Mesodermal cell (in vitro differentiated cells): ENCODE measurements at regions not wholly inside any gene's neighbourhood (a gene's known extent, or its start where the extent isn't known, plus 50 kb on each side); places are given as distances from the start of the nearest gene placed in this dataset.

Source experiments
- H3K27ac ChIP-seq: 2 replicates; pipeline ENCODE4 v1.7.0; 2013; ENCODE audit warnings: mild to moderate bottlenecking, low read depth, low read length, moderate library complexity; ENCODE audit not compliant: severe bottlenecking
- H3K36me3 ChIP-seq: 2 replicates; pipeline ENCODE4 v1.7.1; 2013; ENCODE audit warnings: mild to moderate bottlenecking, low read length, moderate library complexity; ENCODE audit not compliant: control insufficient read depth, insufficient read depth
- H3K4me1 ChIP-seq: one replicate; pipeline ENCODE4 v1.7.1; 2013; ENCODE audit warnings: mild to moderate bottlenecking, low read length; ENCODE audit not compliant: insufficient read depth, control insufficient read depth, poor library complexity, severe bottlenecking
- H3K4me3 ChIP-seq: 2 replicates; pipeline ENCODE4 v1.7.0; 2013; ENCODE audit warnings: low read length, control low read depth, mild to moderate bottlenecking; ENCODE audit not compliant: insufficient read depth, poor library complexity, severe bottlenecking; ENCODE audit errors: extremely low read depth
- H3K9me3 ChIP-seq: 2 replicates; pipeline ENCODE4 v1.7.1; 2013; ENCODE audit warnings: mild to moderate bottlenecking, low read length, moderate library complexity; ENCODE audit not compliant: control insufficient read depth
- WGBS, 2 experiments: methylation state at CpG; one replicate each; pipeline ENCODE4 v1.1.5; 2013; ENCODE audit warnings: missing lambda C conversion rate in 2 of 2; ENCODE audit not compliant: insufficient coverage in 2 of 2; 5-methylcytosine and 5-hydroxymethylcytosine counted together

GRCh38 chr13:33518452-33518851, 232.9 kb upstream of the STARD13 start:
- Histone ChIP-seq H3K4me1 (no peaks in the 10 kb centered on the region), H3K36me3 (no peaks in the 10 kb centered on the region), H3K9me3 (no peaks in the 10 kb centered on the region), H3K27ac (no peak overlapping the region), H3K4me3 (no peak overlapping the region)
- WGBS, 2 experiments: 50 to 69% methylated on average over 1 to 2 of the region's 2 CpGs

- no peak overlapping the region for H3K27ac ChIP-seq
- no peak overlapping the region for H3K4me3 ChIP-seq
- 90 to 94% methylated on average over 3 to 7 of the region's 8 CpGs for WGBS, 2 experiments
- H3K4me1 ChIP-seq: no peaks in the 10 kb centered on the region
- no peaks in the 10 kb centered on the region for H3K9me3 ChIP-seq
- H3K36me3 ChIP-seq: no peaks in the 10 kb centered on the region
Measured at GRCh38 chr13:33519561-33520467, 234.3 kb upstream of the STARD13 start.

DNA sequence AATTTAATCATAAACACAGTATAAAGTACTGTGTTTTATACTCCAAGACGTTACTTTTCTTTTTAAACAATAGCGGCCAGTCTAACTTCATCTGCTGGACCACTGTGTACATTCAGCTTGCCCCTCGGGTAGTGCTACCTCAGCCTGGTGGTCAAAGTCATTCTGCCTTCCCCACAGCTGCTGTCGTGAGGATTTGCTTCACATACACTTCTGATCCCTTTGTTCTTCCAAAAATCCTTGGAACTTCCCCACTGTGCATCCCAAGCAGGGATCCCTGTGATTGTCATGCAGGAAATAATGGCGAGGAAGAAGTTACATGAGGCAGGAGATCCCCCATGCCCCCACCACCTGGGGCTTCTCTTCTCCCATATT, 234.9 kb upstream of the STARD13 start:
- no peaks in the 10 kb centered on the region for H3K9me3 ChIP-seq
- no peak overlapping the region for H3K4me3 ChIP-seq
- no peak overlapping the region for H3K27ac ChIP-seq
- no peaks in the 10 kb centered on the region for H3K36me3 ChIP-seq
- H3K4me1 ChIP-seq: no peaks in the 10 kb centered on the region
- 62 to 78% methylated on average over 4 of the region's 5 CpGs for WGBS, 2 experiments

DNA sequence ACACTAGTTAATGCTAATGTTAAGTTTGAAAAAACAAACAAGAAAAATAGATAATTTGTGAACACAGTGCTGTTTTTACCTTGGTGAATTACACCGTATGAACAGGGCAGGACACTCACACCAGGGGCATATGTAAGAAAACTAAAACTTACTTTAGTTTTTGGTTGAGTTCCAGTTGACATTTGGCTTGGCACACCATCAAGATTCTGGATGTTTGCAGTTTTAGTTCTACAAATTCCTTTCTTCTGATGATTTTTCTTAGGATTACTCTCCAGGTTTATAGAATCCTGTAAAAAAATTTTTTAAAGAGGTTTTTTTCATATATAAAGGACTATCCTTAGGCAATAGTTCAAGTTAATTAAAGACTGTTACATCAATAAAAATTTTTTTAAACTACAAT, 238.5 kb upstream of the STARD13 start:
- 100% methylated on average over 1 of the region's 1 CpG; no CpG with 5 or more reads in 1 of the 2 experiments for WGBS, 2 experiments
- Histone ChIP-seq H3K4me3 (no peak overlapping the region), H3K9me3 (no peaks in the 10 kb centered on the region), H3K4me1 (no peaks in the 10 kb centered on the region), H3K36me3 (no peaks in the 10 kb centered on the region), H3K27ac (no peak overlapping the region)

GRCh38 chr13:33525763-33526162, 240.2 kb upstream of the STARD13 start:
- Histone ChIP-seq H3K36me3 (no peaks in the 10 kb centered on the region), H3K27ac (no peak overlapping the region), H3K4me1 (no peaks in the 10 kb centered on the region), H3K9me3 (no peaks in the 10 kb centered on the region), H3K4me3 (no peak overlapping the region)
- WGBS, 2 experiments: no CpG with 5 or more reads among the region's 4 CpGs

- H3K36me3 ChIP-seq: no peaks in the 10 kb centered on the region
- H3K4me3 ChIP-seq: no peak overlapping the region
- H3K4me1 ChIP-seq: no peaks in the 10 kb centered on the region
- H3K9me3 ChIP-seq: no peaks in the 10 kb centered on the region
- H3K27ac ChIP-seq: no peak overlapping the region
- WGBS, 2 experiments: 80 to 96% methylated on average over 1 to 2 of the region's 3 CpGs
Measured at GRCh38 chr13:33526718-33527117, 241.2 kb upstream of the STARD13 start.

DNA sequence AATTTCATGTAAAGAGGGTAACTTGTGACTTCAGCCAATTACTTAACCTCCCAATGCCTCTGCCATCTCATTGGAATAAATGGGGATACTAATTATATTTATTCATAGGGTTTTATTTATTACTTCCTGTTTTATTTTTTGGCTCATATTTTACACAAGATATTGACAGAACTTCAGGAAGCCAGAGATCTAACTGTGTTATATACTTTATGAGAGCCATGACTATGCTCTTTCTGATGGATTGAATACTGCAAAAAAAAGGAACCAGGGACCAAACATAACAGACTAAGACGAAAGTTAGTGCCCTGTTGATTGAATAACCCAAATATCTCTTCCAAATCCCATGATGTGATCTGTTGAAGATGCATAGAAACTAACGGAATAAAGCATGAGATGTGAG, 243.3 kb upstream of the STARD13 start:
- no CpG with 5 or more reads among the region's 2 CpGs for WGBS, 2 experiments
- no peaks in the 10 kb centered on the region for H3K36me3 ChIP-seq
- no peak overlapping the region for H3K27ac ChIP-seq
- no peak overlapping the region for H3K4me3 ChIP-seq
- no peaks in the 10 kb centered on the region for H3K9me3 ChIP-seq
- no peaks in the 10 kb centered on the region for H3K4me1 ChIP-seq

GRCh38 chr13:33531484-33531883, 245.9 kb upstream of the STARD13 start:
- no peaks in the 10 kb centered on the region for H3K36me3 ChIP-seq
- no peak overlapping the region for H3K27ac ChIP-seq
- no peak overlapping the region for H3K4me3 ChIP-seq
- no peaks in the 10 kb centered on the region for H3K4me1 ChIP-seq
- no peaks in the 10 kb centered on the region for H3K9me3 ChIP-seq

GRCh38 chr13:33535061-33535460, 249.5 kb upstream of the STARD13 start:
- WGBS, 2 experiments: 88 to 94% methylated on average over 3 of the region's 4 CpGs
- H3K4me1 ChIP-seq: no peaks in the 10 kb centered on the region
- H3K4me3 ChIP-seq: no peak overlapping the region
- no peaks in the 10 kb centered on the region for H3K9me3 ChIP-seq
- no peak overlapping the region for H3K27ac ChIP-seq
- H3K36me3 ChIP-seq: no peaks in the 10 kb centered on the region

DNA sequence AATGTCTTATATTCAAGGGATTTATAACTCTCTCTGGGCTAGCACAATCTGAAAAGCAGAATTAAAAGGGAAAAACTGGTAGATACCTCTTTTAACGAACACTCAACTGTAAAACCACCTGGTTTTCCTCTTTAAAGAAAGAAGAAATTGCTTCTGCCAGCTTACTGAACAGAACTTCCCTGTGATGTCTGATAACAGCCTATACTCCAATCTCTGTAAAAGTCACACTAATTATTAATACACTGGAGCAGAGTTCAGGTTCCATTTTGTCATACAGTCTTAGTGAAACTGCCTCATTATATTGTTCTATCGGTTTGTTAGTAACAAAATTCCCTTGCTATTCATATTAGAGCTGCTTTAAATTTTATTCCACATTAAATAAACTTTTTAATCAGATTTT, 251.0 kb upstream of the STARD13 start:
- no CpG with 5 or more reads among the region's 2 CpGs for WGBS, 2 experiments
- Histone ChIP-seq H3K36me3 (no peaks in the 10 kb centered on the region), H3K4me3 (no peak overlapping the region)

GRCh38 chr13:33537026-33537425, 251.5 kb upstream of the STARD13 start:
- WGBS, 2 experiments: 91 to 100% methylated on average over 3 of the region's 5 CpGs

More for the DNA sequence above, 251.0 kb upstream of the STARD13 start:
- H3K9me3 ChIP-seq: no peaks in the 10 kb centered on the region
- no peak overlapping the region for H3K27ac ChIP-seq
- peaks cover 5% of the 10 kb centered on the region for H3K4me1 ChIP-seq

More at GRCh38 chr13:33537026-33537425, 251.5 kb upstream of the STARD13 start:
- H3K9me3 ChIP-seq: no peaks in the 10 kb centered on the region
- H3K36me3 ChIP-seq: no peaks in the 10 kb centered on the region
- H3K27ac ChIP-seq: no peak overlapping the region
- peaks cover 7% of the 10 kb centered on the region for H3K4me1 ChIP-seq
- no peak overlapping the region for H3K4me3 ChIP-seq
